Activated CD4-positive, alpha-beta memory T cell treated with anti-CD3 and anti-CD28 coated beads for 36 hours (primary cell): ENCODE measurements at regions not wholly inside any gene's neighbourhood (a gene's known extent, or its start where the extent isn't known, plus 50 kb on each side); places are given as distances from the start of the nearest gene placed in this dataset.
"Not testable (repeated sequence)": the region's sequence is repeated elsewhere in the genome, so short reads cannot be mapped to it uniquely, and the experiment has no call there.

Experiments used
- CTCF ChIA-PET: fragments of 350-600 bp; sonication (Branson Sonifier 250); formaldehyde crosslinking; loops from one replicate; lab custom pipeline; 2021; ENCODE audit warnings: antibody characterized with exemption, inconsistent platforms; lab: Charles Lee
- POLR2A ChIA-PET: fragments of 350-600 bp; sonication (Branson Sonifier 250); formaldehyde crosslinking; loops from one replicate; lab custom pipeline; 2021; ENCODE audit warnings: antibody characterized with exemption; lab: Charles Lee
- DNase-seq: peaks from one replicate; pipeline ENCODE4 v3.0.0-alpha.2; 2020
- H3K27ac Mint-ChIP-seq: one replicate; pipeline ENCODE4 v1.8.0; 2021; ENCODE audit warnings: mixed read lengths
- H3K27me3 Mint-ChIP-seq: one replicate; pipeline ENCODE4 v1.8.0; 2021; ENCODE audit warnings: mixed read lengths
- H3K36me3 Mint-ChIP-seq: one replicate; pipeline ENCODE4 v1.8.0; 2021; ENCODE audit warnings: mixed read lengths
- H3K4me1 Mint-ChIP-seq: one replicate; pipeline ENCODE4 v1.8.0; 2021; ENCODE audit warnings: low read depth, mixed read lengths
- H3K4me3 Mint-ChIP-seq: one replicate; pipeline ENCODE4 v1.8.0; 2021; ENCODE audit warnings: mild to moderate bottlenecking, mixed read lengths
- H3K9me3 Mint-ChIP-seq: one replicate; pipeline ENCODE4 v1.8.0; 2021; ENCODE audit warnings: mixed read lengths
- intact Hi-C: fragments of 100-400 bp; cut with micrococcal nuclease; formaldehyde crosslinking; loops from one replicate; pipeline ENCODE4 v1.15.1; 2023

DNA sequence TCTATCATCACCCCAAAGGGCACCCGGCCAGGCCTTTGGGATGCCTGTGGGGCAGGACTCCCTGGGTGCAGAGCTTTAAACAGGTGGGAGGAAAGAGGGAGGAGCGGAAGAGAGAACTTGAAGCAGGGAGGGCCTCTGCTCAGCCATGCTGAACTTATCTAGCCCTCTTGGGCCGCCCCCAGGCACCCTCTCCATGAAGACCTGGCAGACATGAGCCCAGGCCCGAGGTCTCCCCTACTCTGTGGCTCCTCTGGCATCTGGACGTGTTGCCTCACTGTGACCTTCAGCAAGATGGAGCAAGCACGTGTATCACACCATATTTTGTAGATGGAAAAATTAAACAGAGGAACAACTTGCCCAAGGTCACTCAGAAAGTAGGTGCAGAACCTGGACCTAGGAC is 711.4 kb downstream of the MATN1 start:
- ChIA-PET POLR2A (no interaction called here), CTCF (no interaction called here)
- no peaks in the 10 kb centered on the region for H3K9me3 Mint-ChIP-seq
- intact Hi-C loops = no loop called here
- peaks cover 2% of the 10 kb centered on the region for H3K27me3 Mint-ChIP-seq
- no peak overlapping the region for H3K27ac Mint-ChIP-seq
- DNase-seq = no peak
- H3K4me1 Mint-ChIP-seq = no peaks in the 10 kb centered on the region
- no peak overlapping the region for H3K4me3 Mint-ChIP-seq
- H3K36me3 Mint-ChIP-seq = no peaks in the 10 kb centered on the region

DNA sequence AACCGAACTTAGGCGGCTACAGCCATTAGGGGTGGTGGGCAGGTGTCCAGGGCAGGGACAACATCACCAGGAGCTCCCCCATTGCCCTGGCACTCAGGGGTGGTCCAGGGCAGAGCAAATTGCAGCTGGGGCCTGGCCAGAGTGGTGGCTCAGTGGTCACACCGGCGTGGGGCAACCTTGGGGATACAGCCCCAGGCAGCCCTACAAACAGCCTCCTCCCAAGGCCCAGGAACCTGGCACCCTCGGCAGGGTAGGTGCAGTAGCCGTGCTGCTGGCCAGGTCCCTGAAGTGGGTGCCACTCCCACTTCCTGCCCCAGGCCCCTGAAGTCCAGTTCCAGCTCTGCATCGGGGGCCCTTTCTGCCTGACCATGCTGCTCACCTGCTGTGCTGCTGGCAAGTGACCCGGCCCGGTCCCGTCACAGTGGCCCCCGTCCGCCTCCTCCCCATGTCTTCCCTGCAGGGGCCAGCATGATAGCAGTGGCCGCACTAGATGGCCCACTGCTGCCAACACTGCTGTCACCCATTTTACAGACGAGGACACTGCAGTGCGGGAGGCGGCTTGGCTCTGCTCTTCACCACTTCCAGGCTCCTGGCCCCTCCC is 712.8 kb downstream of the MATN1 start:
- no peak overlapping the region for H3K27ac Mint-ChIP-seq
- H3K4me3 Mint-ChIP-seq = no peak overlapping the region
- no peaks in the 10 kb centered on the region for H3K9me3 Mint-ChIP-seq
- peaks cover 2% of the 10 kb centered on the region for H3K27me3 Mint-ChIP-seq
- ChIA-PET CTCF (no interaction called here), POLR2A (no interaction called here)
- intact Hi-C loops = no loop called here
- DNase-seq = no peak
- H3K36me3 Mint-ChIP-seq = no peaks in the 10 kb centered on the region
- no peaks in the 10 kb centered on the region for H3K4me1 Mint-ChIP-seq

DNA sequence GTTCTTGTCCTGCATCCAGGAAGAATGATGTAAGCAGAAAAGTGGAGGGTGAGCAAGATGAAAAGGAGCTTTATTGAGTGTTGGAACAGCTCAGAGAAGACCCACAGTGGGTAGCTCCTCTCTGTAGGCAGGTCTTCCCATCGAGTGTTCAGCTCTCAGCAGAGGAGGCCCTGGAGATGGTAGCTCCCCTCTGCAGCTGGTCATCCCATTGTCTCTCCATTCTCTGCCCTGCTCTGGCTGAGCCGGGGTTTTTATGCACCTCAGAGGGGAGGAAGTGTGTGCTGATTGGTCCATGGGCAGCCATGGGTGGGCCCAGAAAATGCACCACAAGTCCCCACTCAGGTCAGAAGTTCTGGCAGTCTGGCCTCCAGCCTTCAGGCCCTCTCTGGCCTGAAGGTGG is 713.7 kb downstream of the MATN1 start:
- Mint-ChIP-seq H3K36me3 (no peaks in the 10 kb centered on the region), H3K4me3 (no peak overlapping the region), H3K27me3 (peaks cover 2% of the 10 kb centered on the region), H3K4me1 (no peaks in the 10 kb centered on the region), H3K9me3 (no peaks in the 10 kb centered on the region), H3K27ac (no peak overlapping the region)
- ChIA-PET POLR2A (no interaction called here), CTCF (no interaction called here)
- intact Hi-C loops = no loop called here
- DNase-seq = no peak

DNA sequence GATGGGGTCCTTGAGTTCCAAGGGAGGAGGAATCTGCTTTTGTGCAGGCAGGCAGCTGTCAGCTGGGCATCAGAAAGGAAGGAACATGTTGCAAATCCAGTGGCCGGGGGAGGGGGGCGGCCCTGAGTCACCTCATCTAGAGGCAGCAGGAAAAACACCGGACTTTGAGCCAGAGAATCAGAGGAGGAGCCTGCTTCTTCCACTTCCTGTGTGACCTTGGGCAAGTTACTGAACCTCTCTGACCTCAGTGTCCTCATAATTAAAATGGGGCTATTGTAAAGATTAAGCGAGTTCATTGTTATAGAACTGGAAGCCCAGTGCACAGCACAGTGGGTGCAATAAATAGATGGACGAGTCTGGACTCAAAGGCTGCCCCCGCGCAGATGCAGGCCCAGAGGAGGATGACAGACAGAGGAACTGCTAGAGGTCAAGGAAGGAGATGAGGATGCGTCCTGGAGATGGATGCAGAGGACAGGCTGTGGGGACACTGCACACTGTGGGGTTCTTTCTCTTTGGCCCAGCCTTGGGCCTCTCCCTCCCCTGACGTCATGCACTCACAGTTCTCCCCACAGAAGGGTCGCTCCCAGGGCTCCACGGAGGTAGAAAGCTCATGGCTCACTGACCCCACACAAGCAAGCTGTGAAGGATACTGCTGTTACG is 714.3 kb downstream of the MATN1 start:
- Mint-ChIP-seq H3K9me3 (no peaks in the 10 kb centered on the region), H3K4me3 (no peak overlapping the region), H3K36me3 (no peaks in the 10 kb centered on the region), H3K4me1 (no peaks in the 10 kb centered on the region), H3K27me3 (peaks cover 2% of the 10 kb centered on the region), H3K27ac (no peak overlapping the region)
- DNase-seq = no peak
- ChIA-PET CTCF (no interaction called here), POLR2A (no interaction called here)
- intact Hi-C loops = no loop called here

DNA sequence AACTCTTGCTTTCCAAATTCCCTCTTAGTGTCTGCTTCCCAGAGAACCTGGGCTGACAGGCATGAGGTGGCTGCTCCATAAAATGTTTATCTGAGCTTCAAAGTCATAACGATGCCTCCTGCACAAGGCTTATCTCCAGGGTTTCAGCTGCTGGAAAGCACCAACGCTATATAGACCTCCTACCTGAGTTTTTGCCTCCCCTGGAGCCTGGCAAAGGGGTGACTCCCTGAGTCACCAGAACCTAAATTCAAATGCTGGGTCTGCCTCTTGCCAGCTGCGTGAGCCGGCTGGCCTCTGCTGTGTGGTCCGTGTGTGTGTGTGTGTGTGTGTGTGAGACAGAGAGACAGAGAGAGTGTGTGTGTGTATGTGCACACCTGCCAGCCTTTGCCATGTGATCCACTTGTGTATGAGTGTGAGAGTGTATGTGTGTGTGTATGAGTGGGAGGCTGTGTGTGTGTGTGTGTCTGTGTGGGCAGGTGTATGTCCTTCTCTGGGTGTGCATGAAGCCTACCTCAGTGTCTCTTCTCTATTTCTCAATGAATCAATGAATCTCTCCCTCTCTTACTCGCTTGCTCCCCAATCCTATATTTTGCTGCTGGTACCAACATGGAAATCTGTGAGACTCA is 714.9 kb downstream of the MATN1 start:
- no peaks in the 10 kb centered on the region for H3K9me3 Mint-ChIP-seq
- intact Hi-C loops = no loop called here
- H3K4me3 Mint-ChIP-seq = no peak overlapping the region
- POLR2A ChIA-PET = no interaction called here
- no peaks in the 10 kb centered on the region for H3K4me1 Mint-ChIP-seq
- peaks cover 2% of the 10 kb centered on the region for H3K27me3 Mint-ChIP-seq
- no peak overlapping the region for H3K27ac Mint-ChIP-seq
- no peak for DNase-seq
- H3K36me3 Mint-ChIP-seq = no peaks in the 10 kb centered on the region
- CTCF ChIA-PET = no interaction called here

DNA sequence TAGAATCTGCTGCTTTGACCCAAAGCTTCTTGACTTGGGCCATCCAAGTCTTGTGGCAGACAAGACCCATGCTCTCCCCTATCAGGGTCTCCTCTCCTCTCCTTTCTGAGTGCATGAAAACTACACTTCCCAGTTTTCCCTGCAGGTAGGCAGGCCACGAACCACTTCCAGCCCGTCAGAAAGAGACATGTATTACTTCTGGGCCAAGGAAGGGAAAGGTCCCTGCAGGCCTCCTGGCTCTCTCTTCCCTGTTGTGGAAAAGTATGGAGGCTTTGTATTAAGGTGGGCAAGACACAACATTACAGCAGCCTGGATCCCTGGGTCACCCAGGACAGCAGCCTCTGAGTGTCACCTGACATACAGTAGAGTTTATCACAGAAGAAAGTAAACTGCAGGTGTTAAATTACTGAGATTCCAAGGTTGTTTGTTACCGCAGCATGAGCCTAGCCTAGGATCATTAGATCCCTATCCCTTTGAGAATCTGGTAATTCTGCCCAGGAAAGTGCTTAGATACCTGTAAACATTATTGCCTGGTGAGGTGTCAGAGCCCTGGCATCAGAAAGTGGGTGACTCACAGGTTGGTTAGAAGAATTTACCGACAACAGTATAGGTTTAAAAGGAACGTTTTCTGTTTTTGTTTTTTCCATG is 717.3 kb downstream of the MATN1 start:
- H3K36me3 Mint-ChIP-seq = no peaks in the 10 kb centered on the region
- DNase-seq = no peak
- no peaks in the 10 kb centered on the region for H3K27me3 Mint-ChIP-seq
- ChIA-PET POLR2A (no interaction called here), CTCF (no interaction called here)
- no peak overlapping the region for H3K27ac Mint-ChIP-seq
- no peaks in the 10 kb centered on the region for H3K9me3 Mint-ChIP-seq
- intact Hi-C loops = no loop called here
- H3K4me3 Mint-ChIP-seq = no peak overlapping the region
- no peaks in the 10 kb centered on the region for H3K4me1 Mint-ChIP-seq

DNA sequence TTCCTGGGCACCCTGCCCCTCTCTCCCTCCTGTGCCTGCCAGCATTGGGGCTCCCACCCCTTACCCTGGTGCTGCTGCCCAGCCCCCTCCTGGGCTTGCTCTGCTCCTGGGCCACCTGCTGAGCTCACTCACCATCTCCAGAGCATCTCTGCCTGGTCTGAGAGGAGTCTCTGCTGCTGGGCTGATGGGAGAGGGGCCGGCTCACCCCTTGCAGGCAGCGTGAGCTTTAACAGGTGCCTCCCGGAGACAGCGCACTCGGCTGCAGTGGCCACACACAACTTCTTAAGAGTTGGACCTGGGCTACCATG is 721.7 kb downstream of the MATN1 start:
- H3K4me1 Mint-ChIP-seq = no peaks in the 10 kb centered on the region
- H3K4me3 Mint-ChIP-seq = no peak overlapping the region
- H3K36me3 Mint-ChIP-seq = no peaks in the 10 kb centered on the region
- ChIA-PET POLR2A (no interaction called here), CTCF (no interaction called here)
- DNase-seq = no peak
- intact Hi-C loops = no loop called here
- no peak overlapping the region for H3K27ac Mint-ChIP-seq
- H3K27me3 Mint-ChIP-seq = no peaks in the 10 kb centered on the region
- H3K9me3 Mint-ChIP-seq = no peaks in the 10 kb centered on the region

DNA sequence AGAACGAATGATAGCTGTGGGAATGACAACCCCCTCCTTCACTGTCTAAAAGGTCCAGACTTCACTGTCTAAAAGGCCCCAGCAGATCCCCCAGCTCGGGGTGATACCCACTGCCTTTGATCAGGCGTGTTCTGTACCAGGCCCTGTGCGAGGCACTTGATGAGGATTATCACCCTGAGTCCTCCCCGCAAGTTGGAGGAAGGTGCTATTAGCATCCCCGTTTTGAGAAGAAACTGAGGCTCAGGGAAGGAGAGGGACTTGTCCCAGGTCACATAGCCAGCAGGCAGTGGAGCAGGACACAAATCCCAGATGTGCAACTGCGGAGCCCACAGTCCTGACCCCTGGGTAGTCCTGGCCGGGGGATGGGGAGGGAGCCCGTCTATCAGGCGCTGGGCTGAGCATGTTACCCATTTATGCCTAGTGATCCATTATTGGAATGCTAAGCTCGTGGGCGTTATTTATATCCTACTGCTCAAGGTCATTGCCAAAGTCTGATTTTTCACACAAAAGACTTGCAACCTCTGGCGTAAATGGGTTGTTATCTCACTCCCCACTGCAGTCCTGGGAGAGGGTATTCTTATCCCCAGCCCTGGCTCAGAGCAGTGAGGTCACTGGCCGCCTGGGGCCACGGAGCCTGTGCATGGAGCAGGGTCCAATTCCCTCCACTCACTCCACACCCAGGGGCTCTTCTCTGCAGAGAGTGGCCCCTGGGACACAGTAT is 722.2 kb downstream of the MATN1 start:
- intact Hi-C loops = no loop called here
- Mint-ChIP-seq H3K4me3 (no peak overlapping the region), H3K27ac (no peak overlapping the region), H3K9me3 (no peaks in the 10 kb centered on the region), H3K27me3 (no peaks in the 10 kb centered on the region), H3K4me1 (no peaks in the 10 kb centered on the region), H3K36me3 (no peaks in the 10 kb centered on the region)
- ChIA-PET POLR2A (no interaction called here), CTCF (no interaction called here)
- no peak for DNase-seq

DNA sequence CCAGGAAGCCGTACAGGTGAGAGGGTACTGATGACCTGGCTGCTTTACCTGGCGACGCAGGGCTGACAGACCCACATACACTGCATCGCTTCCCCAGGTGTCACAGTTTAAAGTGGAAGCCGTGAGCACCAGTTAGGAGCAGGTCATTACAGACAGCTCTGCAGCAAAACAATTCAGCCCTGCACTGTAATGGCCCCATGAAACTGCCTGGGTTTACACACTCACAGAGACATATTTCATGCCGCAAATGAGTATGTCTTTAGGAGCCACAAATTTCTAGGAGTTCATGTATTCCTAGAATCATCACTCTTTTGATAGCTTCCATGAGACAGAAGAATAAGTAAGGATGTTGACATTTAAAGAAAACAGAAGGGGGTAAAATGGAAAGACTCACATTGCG is 723.1 kb downstream of the MATN1 start:
- Mint-ChIP-seq H3K36me3 (no peaks in the 10 kb centered on the region), H3K27me3 (no peaks in the 10 kb centered on the region), H3K4me3 (no peak overlapping the region), H3K4me1 (no peaks in the 10 kb centered on the region), H3K27ac (no peak overlapping the region), H3K9me3 (no peaks in the 10 kb centered on the region)
- CTCF ChIA-PET = no interaction called here
- POLR2A ChIA-PET = no interaction called here
- intact Hi-C loops = no loop called here
- DNase-seq = no peak

DNA sequence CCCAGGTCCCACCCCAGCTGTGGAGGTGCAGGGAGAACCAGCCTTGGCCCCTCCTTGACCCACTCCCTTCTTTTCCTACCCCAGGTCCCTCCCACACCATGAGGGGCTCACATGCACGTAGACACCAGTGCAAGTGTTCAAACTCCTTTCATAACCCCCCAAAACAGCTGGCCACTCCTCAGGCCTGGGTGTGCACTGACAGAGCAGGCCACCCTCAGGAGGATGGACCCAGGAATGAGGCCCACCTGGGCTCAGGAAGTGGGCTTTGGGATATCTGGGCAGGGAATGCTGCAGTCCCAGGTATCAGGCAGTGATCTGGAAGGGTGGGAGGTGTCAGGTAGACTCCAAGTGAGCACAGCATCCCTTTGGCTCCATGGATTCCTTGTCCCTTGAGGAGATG is 723.8 kb downstream of the MATN1 start:
- CTCF ChIA-PET = no interaction called here
- POLR2A ChIA-PET = no interaction called here
- H3K27me3 Mint-ChIP-seq = peaks cover 2% of the 10 kb centered on the region
- DNase-seq = no peak
- H3K4me1 Mint-ChIP-seq = no peaks in the 10 kb centered on the region
- H3K27ac Mint-ChIP-seq = no peak overlapping the region
- intact Hi-C loops = no loop called here
- no peaks in the 10 kb centered on the region for H3K36me3 Mint-ChIP-seq
- no peak overlapping the region for H3K4me3 Mint-ChIP-seq
- peaks cover 5% of the 10 kb centered on the region for H3K9me3 Mint-ChIP-seq

DNA sequence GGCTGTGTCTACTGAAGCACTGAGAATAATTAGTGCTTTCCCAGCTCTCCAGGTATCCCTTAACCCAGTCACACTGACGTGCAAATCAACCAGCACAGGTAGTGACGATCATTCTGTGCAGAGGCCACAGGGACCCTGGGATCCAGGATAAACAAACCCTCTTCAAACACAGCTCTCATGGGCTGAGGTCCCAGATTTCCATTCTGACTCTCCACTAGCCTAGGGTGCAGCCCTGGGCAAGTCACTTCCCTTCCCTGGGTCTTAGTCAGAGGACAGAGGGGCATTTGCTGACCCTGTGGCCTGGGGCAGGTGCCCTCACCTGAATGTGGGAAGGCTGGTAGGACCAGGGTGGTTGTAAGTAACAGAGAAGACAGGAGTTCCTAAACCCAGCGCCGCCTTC is 724.7 kb downstream of the MATN1 start:
- Mint-ChIP-seq H3K27ac (no peak overlapping the region), H3K36me3 (no peaks in the 10 kb centered on the region), H3K4me1 (no peaks in the 10 kb centered on the region), H3K9me3 (peaks cover 12% of the 10 kb centered on the region), H3K27me3 (peaks cover 2% of the 10 kb centered on the region), H3K4me3 (no peak overlapping the region)
- ChIA-PET POLR2A (no interaction called here), CTCF (no interaction called here)
- intact Hi-C loops = no loop called here
- DNase-seq = no peak

DNA sequence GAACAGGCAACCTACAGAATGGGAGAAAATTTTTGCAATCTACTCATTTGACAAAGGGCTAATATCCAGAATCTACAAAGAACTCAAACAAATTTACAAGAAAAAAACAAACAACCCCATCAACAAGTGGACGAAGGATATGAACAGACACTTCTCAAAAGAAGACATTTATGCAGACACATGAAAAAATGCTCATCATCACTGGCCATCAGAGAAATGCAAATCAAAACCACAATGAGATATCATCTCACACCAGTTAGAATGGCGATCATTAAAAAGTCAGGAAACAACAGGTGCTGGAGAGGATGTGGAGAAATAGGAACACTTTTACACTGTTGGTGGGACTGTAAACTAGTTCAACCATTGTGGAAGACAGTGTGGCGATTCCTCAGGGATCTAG is 725.6 kb downstream of the MATN1 start:
- DNase-seq, H3K27ac Mint-ChIP-seq, H3K27me3 Mint-ChIP-seq, intact Hi-C loops, H3K36me3 Mint-ChIP-seq, H3K4me3 Mint-ChIP-seq, CTCF ChIA-PET, POLR2A ChIA-PET, H3K4me1 Mint-ChIP-seq: not testable (repeated sequence)
- peaks cover 20% of the 10 kb centered on the region for H3K9me3 Mint-ChIP-seq
